ENCODE measurements at regions not wholly inside any gene's neighbourhood (a gene's known extent, or its start where the extent isn't known, plus 50 kb on each side); places are given as distances from the start of the nearest gene placed in this dataset.

GRCh38 chr3:103393395-103394186 is 958.8 kb downstream of the ZPLD1 start:
- DNase-seq (ENCODE audit: extremely low spot score): no peak
- TF ChIP-seq SP1 (IDR thresholded peaks at IDR 0.05) (no peak), BHLHE40 (IDR thresholded peaks at IDR 0.05; ENCODE audit: borderline replicate concordance) (no peak), FOXM1 (IDR thresholded peaks at IDR 0.05; ENCODE audit: borderline replicate concordance) (no peak), SUZ12 (IDR thresholded peaks at IDR 0.05) (no peak), NFRKB (IDR thresholded peaks at IDR 0.05) (no peak), CTBP1 (IDR thresholded peaks at IDR 0.05; ENCODE audit: borderline replicate concordance) (no peak), TARDBP (IDR thresholded peaks at IDR 0.05) (no peak), L3MBTL2 (conservative IDR thresholded peaks at IDR 0.05) (no peak), ELF4 (IDR thresholded peaks at IDR 0.05) (no peak), FOXK2 (IDR thresholded peaks at IDR 0.05) (no peak), HDGF (IDR thresholded peaks at IDR 0.05; ENCODE audit: borderline replicate concordance) (no peak), ZNF384 (IDR thresholded peaks at IDR 0.05) (no peak)
- ChIA-PET CTCF (no interaction called here), POLR2A (no interaction called here)

- no peak for DNase-seq (ENCODE audit: extremely low spot score)
- TF ChIP-seq ZNF384 (IDR thresholded peaks at IDR 0.05) (no peak), LEF1 (IDR thresholded peaks at IDR 0.05; ENCODE audit: borderline replicate concordance) (no peak), CTBP1 (IDR thresholded peaks at IDR 0.05; ENCODE audit: borderline replicate concordance) (no peak), FOXK2 (IDR thresholded peaks at IDR 0.05) (no peak), HDGF (IDR thresholded peaks at IDR 0.05; ENCODE audit: borderline replicate concordance) (no peak), SP1 (IDR thresholded peaks at IDR 0.05) (no peak), ARNT (IDR thresholded peaks at IDR 0.05) (no peak), TARDBP (IDR thresholded peaks at IDR 0.05) (no peak), FOXM1 (IDR thresholded peaks at IDR 0.05; ENCODE audit: borderline replicate concordance) (no peak), BHLHE40 (IDR thresholded peaks at IDR 0.05; ENCODE audit: borderline replicate concordance) (no peak), FOXA1 (IDR thresholded peaks at IDR 0.05) (no peak), NFRKB (IDR thresholded peaks at IDR 0.05) (no peak), ELF4 (IDR thresholded peaks at IDR 0.05) (no peak), PKNOX1 (IDR thresholded peaks at IDR 0.05) (no peak), SUZ12 (IDR thresholded peaks at IDR 0.05) (no peak), L3MBTL2 (conservative IDR thresholded peaks at IDR 0.05) (no peak)
- POLR2A ChIA-PET: no interaction called here
- CTCF ChIA-PET: no interaction called here
Observed at GRCh38 chr3:103403191-103403590, 968.4 kb downstream of the ZPLD1 start.

GRCh38 chr3:103406320-103406850 is 971.6 kb downstream of the ZPLD1 start:
- DNase-seq (ENCODE audit: extremely low spot score): no peak
- POLR2A ChIA-PET: no interaction called here
- CTCF ChIA-PET: no interaction called here
- no peak for TF ChIP-seq CTBP1 (IDR thresholded peaks at IDR 0.05; ENCODE audit: borderline replicate concordance)
- TF ChIP-seq FOXA1 (IDR thresholded peaks at IDR 0.05): no peak
- no peak for TF ChIP-seq ZNF384 (IDR thresholded peaks at IDR 0.05)
- no peak for TF ChIP-seq ELF4 (IDR thresholded peaks at IDR 0.05)
- no peak for TF ChIP-seq SP1 (IDR thresholded peaks at IDR 0.05)
- TF ChIP-seq SUZ12 (IDR thresholded peaks at IDR 0.05): no peak

GRCh38 chr3:103410231-103410630 is 975.4 kb downstream of the ZPLD1 start:
- ChIA-PET CTCF (no interaction called here), POLR2A (no interaction called here)
- TF ChIP-seq CTBP1 (IDR thresholded peaks at IDR 0.05; ENCODE audit: borderline replicate concordance) (no peak), HDGF (IDR thresholded peaks at IDR 0.05; ENCODE audit: borderline replicate concordance) (no peak)
- no peak for DNase-seq (ENCODE audit: extremely low spot score)

- TF ChIP-seq BHLHE40 (IDR thresholded peaks at IDR 0.05; ENCODE audit: borderline replicate concordance) (no peak), ELF4 (IDR thresholded peaks at IDR 0.05) (no peak), FOXK2 (IDR thresholded peaks at IDR 0.05) (no peak), TARDBP (IDR thresholded peaks at IDR 0.05) (no peak), ZNF384 (IDR thresholded peaks at IDR 0.05) (no peak), FOXM1 (IDR thresholded peaks at IDR 0.05; ENCODE audit: borderline replicate concordance) (no peak), L3MBTL2 (conservative IDR thresholded peaks at IDR 0.05) (no peak), CTBP1 (IDR thresholded peaks at IDR 0.05; ENCODE audit: borderline replicate concordance) (no peak), PKNOX1 (IDR thresholded peaks at IDR 0.05) (no peak), HDGF (IDR thresholded peaks at IDR 0.05; ENCODE audit: borderline replicate concordance) (no peak), NFRKB (IDR thresholded peaks at IDR 0.05) (no peak), SP1 (IDR thresholded peaks at IDR 0.05) (no peak), ARNT (IDR thresholded peaks at IDR 0.05) (no peak), SUZ12 (IDR thresholded peaks at IDR 0.05) (no peak), LEF1 (IDR thresholded peaks at IDR 0.05; ENCODE audit: borderline replicate concordance) (no peak), FOXA1 (IDR thresholded peaks at IDR 0.05) (no peak)
- CTCF ChIA-PET: no interaction called here
- POLR2A ChIA-PET: no interaction called here
- no peak for DNase-seq (ENCODE audit: extremely low spot score)
Observed at GRCh38 chr3:103421460-103421859, 986.6 kb downstream of the ZPLD1 start.

GRCh38 chr3:103437883-103438282 is 1003.1 kb downstream of the ZPLD1 start:
- TF ChIP-seq NFRKB (IDR thresholded peaks at IDR 0.05) (no peak), L3MBTL2 (conservative IDR thresholded peaks at IDR 0.05) (no peak), ELF4 (IDR thresholded peaks at IDR 0.05) (no peak), ARNT (IDR thresholded peaks at IDR 0.05) (no peak), HDGF (IDR thresholded peaks at IDR 0.05; ENCODE audit: borderline replicate concordance) (no peak), TARDBP (IDR thresholded peaks at IDR 0.05) (no peak), CTBP1 (IDR thresholded peaks at IDR 0.05; ENCODE audit: borderline replicate concordance) (no peak), LEF1 (IDR thresholded peaks at IDR 0.05; ENCODE audit: borderline replicate concordance) (no peak)
- DNase-seq (ENCODE audit: extremely low spot score): no peak
- ChIA-PET POLR2A (no interaction called here), CTCF (interaction anchor here (0.6 kb wide), 1 partner anchor 77 kb away, joined by 3 read pairs; no protein-coding TSS in a partner anchor)

Data from HEK293T (cell line).